Lung microvascular endothelial cell (primary cell): ENCODE measurements at regions not wholly inside any gene's neighbourhood (a gene's known extent, or its start where the extent isn't known, plus 50 kb on each side); places are given as distances from the start of the nearest gene placed in this dataset.

ENCODE experiments used
- DNase-seq, 2 donors: peaks; one replicate each; pipeline versions ENCODE4 v3.0.0 to v3.0.0-alpha.2; 2010; ENCODE audit warnings: low read depth in 2 of 2

- DNase-seq: peak; percentile 22 to 84
Measured at GRCh38 chr18:73739098-73739497, 408.5 kb downstream of the FBXO15 start.

- DNase-seq: no peak
Measured at GRCh38 chr18:73737990-73738389, 409.6 kb downstream of the FBXO15 start.

- DNase-seq: no peak
Measured at GRCh38 chr18:73735836-73736235, 411.8 kb downstream of the FBXO15 start.

- DNase-seq: no peak
Measured at GRCh38 chr18:73733806-73734314, 413.8 kb downstream of the FBXO15 start.

- no peak for DNase-seq
Measured at GRCh38 chr18:73733376-73733775, 414.3 kb downstream of the FBXO15 start.

- DNase-seq: no peak
Measured at GRCh38 chr18:73728657-73729056, 419.0 kb downstream of the FBXO15 start.

- no peak for DNase-seq
Measured at GRCh38 chr18:73724958-73725357, 422.7 kb downstream of the FBXO15 start.

- DNase-seq: peak in 1 of 2 donors; percentile 51
Measured at GRCh38 chr18:73719611-73720010, 428.0 kb downstream of the FBXO15 start.

GRCh38 chr18:73717570-73717969 is 430.1 kb downstream of the FBXO15 start:
- DNase-seq: peak; percentile 65 to 67

GRCh38 chr18:73715210-73715670 is 432.4 kb downstream of the FBXO15 start:
- peak; percentile 27 to 63 for DNase-seq

- DNase-seq: no peak
Measured at GRCh38 chr18:73714466-73714865, 433.2 kb downstream of the FBXO15 start.

GRCh38 chr18:73711256-73711655 is 436.4 kb downstream of the FBXO15 start:
- no peak for DNase-seq

GRCh38 chr18:73708591-73708990 is 439.0 kb downstream of the FBXO15 start:
- DNase-seq: no peak

- DNase-seq: no peak
Measured at GRCh38 chr18:73707035-73707434, 440.6 kb downstream of the FBXO15 start.

- no peak for DNase-seq
Measured at GRCh38 chr18:73697353-73697752, 450.3 kb downstream of the FBXO15 start.

GRCh38 chr18:73696698-73697097 is 450.9 kb downstream of the FBXO15 start:
- no peak for DNase-seq

- peak in 1 of 2 donors; percentile 23 for DNase-seq
Measured at GRCh38 chr18:73696171-73696570, 451.5 kb downstream of the FBXO15 start.

GRCh38 chr18:73693091-73693490 is 454.5 kb downstream of the FBXO15 start:
- DNase-seq: peak in 1 of 2 donors; percentile 22

GRCh38 chr18:73691624-73692023 is 456.0 kb downstream of the FBXO15 start:
- no peak for DNase-seq

- peak; percentile 85 to 96 for DNase-seq
Measured at GRCh38 chr18:73691118-73691517, 456.5 kb downstream of the FBXO15 start.

GRCh38 chr18:73690222-73690621 is 457.4 kb downstream of the FBXO15 start:
- DNase-seq: peak in 1 of 2 donors; percentile 57

- peak; percentile 5 to 69 for DNase-seq
Measured at GRCh38 chr18:73688851-73689711, 458.6 kb downstream of the FBXO15 start.

GRCh38 chr18:73688161-73688560 is 459.5 kb downstream of the FBXO15 start:
- DNase-seq: peak in 1 of 2 donors; percentile 4
